ENCODE measurements at regions not wholly inside any gene's neighbourhood (a gene's known extent, or its start where the extent isn't known, plus 50 kb on each side); places are given as distances from the start of the nearest gene placed in this dataset.

DNA sequence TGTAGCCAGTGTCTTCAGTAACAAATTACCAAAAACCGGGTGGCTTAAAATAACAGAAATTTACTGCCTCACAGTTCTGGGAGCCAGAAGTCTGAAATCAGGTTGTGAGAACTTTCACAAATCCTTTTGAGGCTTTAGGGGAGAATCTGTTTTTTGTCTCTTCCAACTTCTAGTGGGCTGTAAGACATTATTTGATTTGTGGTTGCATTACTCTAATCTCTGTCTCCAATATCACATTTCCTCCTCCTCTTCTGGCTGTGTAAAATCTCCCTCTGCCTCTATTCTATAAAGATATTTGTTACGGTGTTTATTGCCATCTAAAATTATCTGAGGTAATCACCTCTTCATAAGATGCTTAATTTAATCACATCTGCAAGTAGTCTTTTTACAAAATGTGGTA lies 1039.6 kb upstream of the LRRN3 start:
- DNase-seq (ENCODE audit: low read depth) = no peak

DNA sequence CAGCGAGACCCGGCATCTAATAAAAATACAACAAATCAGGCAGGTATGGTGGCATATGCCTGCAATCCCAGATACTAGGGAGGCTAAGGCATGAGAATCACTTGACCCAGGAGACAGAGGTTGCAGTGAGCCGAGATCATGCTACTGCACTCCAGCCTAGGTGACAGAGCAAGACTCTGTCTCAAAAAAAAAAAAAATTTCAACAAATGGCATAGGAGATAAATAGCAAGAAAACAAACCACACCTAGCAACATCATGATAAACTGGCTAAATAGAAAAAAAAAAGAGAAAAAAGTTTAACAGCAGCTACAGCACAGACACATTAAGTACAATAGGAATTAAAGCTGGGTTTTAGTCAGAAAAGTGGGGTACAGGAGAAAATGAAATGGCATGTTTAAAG lies 1034.6 kb upstream of the LRRN3 start:
- no peak for DNase-seq (ENCODE audit: low read depth)

DNA sequence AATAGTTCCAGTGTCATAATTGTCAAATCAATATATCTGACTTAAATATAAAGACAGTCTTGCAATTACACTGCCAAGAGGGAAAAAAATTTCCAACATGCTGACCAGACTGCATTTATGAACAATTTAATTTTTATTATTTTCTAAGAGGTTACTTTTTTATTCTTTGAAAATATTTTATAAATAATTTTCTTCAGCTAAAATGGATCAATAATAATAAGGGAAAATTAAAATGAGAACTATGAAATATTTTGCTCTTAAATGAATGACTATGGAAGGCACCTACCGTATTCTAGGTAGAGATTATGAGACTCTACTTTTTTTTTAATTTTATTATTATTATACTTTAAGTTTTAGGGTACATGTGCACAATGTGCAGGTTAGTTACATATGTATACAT lies 1032.5 kb upstream of the LRRN3 start:
- DNase-seq (ENCODE audit: low read depth) = no peak

DNA sequence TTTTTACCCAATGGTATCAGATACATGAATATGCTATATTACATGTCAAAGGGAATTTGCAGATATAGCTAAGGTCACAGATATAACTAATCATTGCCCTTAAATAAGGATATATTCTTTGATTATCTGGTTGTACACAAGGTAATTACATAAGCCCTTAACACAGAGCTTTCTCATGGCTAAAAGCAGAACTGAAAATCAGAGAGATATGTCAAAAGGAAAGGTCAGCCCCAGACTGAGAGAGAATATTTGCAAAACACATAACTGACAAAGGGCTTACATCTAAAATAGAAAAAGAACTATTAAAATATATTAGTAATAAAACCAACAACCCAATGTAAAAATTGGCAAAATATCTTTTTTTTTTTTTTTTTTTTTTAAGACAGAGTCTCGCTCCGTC lies 1029.5 kb upstream of the LRRN3 start:
- DNase-seq (ENCODE audit: low read depth) = no peak

DNA sequence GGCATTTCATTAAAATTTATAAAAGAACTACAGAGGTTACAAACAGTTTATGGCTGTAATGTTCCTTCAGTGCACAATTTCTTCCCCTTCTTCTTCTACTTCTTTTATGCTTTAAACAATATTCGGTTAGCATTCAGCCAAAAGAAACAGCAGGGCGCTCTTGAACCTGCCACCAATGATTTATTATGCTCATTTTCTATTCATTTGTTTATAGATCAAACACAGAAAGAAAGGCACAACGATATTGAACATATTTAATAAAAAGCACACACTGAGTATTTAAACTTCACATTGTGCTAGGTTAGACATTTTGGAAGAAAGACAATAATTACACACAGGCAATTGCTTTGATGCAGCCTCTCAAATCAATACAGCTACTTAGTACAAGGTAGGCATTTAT lies 1025.8 kb upstream of the LRRN3 start:
- no peak for DNase-seq (ENCODE audit: low read depth)

DNA sequence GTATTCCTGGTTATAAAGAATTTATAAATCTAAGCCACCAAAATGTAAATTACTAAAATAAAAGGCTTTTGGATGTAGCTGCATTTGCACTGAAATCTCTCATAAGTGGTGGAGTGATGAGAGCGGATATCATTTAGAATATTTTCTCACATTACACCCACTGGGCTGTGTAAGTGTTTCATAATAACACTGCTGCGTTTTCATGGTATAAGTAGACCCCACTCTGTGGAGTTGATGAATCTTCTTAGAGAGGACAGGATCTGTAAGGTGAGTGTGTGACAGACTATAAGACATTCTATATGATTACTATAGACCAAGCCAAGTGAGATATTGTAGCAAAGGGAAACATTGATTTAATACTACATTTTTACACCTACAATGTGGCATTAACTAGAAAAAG lies 1024.1 kb upstream of the LRRN3 start:
- no peak for DNase-seq (ENCODE audit: low read depth)

DNA sequence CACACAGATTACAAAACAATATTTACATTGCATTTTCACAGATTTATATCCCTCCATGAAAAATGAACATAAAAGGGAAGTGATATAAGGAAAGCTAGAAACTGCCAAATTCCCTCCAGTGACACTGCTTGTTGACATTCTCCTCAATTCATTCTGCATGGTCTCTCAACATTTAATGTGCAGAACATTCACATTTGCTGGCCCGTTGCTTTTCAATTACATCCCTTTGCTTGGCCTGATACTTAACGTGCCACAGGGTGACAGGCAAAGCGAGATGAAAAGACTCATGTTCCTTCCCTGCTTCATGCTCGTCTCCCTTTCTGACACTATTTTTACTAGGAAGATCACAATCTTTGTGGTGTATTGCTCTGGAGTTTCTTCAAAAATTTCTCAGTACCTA lies 1019.7 kb upstream of the LRRN3 start:
- DNase-seq (ENCODE audit: low read depth) = no peak

DNA sequence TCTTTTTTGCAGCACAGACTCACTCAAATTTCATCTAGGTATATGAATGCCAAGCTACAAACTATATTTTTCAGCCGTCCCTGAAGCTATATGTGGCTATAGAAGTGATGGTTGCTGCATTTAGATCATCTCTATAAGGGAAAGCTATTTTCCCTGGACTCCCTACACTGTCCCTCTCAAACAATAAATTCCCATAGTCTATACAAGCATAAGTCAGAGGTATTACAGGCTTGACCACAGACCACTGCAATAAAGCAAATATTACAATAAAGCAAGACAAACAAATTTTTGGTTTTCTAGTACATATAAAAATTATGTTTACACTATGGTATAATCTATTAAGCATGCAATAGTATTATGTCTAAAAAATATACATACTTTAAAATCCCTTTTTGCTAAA lies 1015.5 kb upstream of the LRRN3 start:
- no peak for DNase-seq (ENCODE audit: low read depth)

DNA sequence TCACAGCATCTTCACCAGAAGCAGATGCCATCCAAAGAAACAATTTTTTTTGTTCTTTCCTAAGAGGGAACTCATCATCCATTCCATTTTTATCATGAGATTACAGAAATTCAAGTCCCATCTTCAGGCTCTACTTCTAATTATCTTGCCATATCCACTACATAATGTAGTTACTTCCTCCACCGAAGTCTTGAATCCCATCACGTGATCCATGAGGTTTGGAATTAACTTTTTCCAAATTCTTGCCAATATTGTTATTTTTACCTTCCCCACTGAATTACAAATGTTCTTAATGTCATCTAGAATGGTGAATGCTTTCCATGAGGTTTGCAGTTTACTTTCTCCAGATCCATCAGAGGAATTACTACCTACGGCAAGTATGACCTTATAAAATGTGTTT lies 1014.7 kb upstream of the LRRN3 start:
- no peak for DNase-seq (ENCODE audit: low read depth)

DNA sequence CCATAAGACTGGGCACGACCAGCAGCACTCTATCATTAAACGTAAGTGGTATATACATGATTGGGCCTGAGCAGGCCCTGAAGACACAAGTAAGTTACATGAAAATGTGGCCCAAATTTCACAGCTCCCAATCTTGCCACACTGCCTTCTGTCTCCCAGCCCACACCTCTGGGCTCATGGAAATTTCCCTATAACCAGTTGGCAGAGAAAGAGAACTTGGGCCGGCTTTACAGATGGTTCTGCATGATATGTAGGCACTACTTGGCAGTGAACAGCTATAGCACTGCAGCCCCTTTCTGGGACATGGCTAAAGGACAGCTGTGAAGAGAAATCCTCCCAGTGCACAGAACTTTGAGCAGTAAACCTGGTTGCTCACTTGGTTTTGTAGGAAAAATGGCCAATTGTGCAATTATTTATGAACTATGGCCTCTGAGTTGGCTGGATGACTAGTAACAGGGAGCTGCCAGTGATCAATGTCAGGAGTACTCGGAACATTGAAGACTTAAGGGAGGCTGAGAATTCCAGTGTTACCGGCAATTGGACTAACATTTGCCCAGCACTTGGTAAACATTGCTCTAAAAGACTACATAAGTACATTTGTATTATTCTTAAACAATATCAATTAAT lies 1006.6 kb upstream of the LRRN3 start:
- DNase-seq (ENCODE audit: low read depth) = no peak

DNA sequence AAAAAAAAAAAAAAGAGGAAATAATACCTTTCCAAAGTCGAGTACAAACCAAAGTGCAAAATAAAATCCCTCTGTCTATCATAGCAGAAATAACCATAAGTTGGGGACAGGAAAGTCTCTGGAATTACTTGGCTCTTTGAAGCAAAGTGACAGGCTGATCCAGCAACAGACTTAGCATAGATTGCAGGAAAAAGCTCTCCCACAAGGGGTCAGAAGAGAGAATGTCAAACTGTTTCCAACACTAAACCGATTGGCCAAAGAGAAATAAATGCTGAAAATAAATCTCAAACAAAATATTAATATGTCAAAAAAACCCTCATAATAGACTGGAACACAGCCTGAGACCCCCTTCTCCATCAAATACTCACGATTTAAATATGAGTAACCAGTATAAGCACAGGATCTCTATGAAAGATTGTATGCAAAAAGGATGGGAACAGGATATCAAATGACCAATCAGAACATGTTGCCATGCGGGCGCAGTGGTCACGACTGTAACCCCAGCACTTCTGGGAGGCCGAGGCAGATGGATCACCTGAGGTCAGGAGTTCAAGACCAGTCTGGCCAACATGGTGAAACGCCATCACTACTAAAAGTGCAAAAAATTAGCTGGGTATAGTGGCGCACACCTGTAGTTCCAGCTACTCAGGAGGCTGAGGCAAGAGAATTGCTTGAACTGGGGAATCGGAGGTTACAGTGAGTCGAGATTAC lies 1000.7 kb upstream of the LRRN3 start:
- DNase-seq (ENCODE audit: low read depth) = no peak

DNA sequence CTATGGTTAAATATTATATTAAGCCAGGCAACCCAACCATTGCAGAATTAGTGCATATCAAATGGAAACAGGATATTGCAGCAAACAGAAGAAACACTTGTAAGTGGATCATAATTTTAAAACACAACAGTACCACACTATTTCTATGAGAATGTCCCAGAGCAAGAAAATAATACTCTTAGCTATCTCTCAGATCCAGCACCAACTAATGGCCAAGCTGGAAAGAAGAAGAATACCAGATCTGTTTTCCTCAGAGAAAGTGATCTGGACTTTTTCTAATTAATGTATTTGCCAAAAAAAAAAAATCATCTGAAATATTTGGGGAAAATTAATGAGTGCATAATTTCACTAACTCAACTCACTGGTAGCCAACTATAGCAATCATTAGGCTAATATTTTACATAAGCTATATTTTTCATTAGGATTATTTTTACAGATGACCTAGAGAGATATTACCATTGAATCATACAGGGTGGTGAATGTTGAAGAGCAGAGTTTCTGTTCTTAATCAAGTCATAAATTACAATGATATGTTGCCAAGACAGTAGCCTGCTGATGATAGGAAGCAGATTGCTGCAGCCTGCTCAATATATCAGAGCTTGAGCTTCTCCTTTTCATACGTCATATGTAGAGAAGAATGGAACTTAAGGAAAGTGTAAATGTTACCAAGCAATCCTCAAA lies 995.4 kb upstream of the LRRN3 start:
- DNase-seq (ENCODE audit: low read depth) = no peak

DNA sequence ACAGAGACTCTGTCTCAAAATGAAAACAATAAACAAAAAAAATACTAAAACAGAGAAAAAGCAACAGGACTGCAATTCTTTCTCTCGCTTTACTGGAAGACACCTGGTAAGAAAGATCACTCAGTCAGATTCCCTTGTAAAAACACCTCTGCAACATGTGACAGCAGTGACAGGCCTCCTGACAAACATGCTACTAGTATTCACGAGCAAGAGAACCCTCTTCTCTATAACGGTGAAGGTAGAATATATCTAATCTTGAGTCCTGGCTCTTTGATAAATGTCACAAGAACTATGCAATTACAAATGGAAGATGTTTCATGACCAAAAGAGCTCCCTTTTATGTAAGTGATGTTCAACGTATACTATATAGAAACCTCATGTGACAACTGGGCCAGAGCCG lies 986.7 kb upstream of the LRRN3 start:
- no peak for DNase-seq (ENCODE audit: low read depth)

DNA sequence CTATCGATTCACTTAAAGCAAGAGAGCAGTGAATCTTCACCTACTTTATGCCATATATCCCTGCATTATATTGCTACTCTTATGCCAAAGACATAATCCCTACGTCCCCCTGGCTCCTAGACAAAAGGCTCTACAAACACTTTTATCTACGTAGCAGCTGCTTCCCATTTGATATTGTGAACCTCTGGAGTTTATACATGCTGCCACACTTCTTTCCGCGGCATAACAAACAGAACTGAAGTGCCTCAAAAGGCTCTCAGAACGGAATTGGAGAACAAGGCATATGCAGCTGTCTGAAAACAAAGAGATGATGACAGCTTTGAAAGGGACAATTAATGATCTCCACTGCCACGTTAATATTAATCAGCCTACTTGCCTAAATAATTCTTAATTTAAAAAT lies 985.6 kb upstream of the LRRN3 start:
- DNase-seq (ENCODE audit: low read depth) = no peak

DNA sequence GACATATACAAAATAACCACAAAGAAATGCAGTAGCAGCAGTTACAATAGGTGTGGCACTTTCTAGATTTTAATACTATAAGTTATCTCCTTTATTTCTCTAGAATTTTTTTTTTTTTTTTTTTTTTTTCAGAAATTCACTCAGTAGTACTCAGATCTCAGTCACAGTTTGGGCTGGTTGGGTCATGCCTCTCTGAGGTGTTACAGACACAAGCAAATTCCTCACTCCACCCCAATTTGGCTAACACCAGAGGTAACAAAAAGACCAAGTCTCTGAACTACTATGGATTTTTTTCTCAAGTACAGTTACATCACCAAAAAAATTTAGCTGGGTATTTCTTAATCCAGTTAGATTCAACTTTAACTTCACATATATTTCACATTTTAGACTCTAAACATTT lies 985.1 kb upstream of the LRRN3 start:
- DNase-seq (ENCODE audit: low read depth) = no peak

DNA sequence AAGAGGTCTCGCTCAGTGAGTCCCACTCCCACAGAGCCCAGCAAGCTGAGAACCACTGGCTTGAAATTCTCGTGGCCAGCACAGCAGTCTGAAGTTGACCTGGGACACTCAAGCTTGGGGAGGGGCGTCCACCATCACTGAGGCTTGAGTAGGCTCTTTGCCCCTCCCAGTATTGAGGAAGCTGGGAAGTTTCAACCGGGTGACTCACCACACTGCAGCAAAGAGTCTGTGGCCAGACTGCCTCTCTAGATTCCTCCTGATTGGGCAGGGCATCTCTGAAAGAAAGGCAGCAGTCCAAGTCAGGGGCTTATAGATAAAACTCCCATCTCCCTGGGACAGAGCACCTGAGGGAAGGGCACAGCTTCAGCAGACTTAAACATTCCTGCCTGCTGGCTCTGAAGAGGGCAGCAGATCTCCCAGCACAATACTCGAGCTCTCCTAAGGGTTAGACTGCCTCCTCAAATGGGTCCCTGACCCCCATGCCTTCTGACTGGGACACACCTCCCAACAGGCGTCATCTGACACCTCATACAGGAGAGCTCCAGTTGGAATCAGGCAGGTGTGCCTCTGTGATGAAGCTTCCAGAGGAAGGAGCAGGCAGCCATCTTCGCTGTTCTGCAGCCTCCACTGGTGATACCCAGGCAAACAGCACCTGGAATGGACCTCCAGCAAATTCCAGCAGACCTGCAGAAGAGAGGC lies 970.9 kb upstream of the LRRN3 start:
- DNase-seq (ENCODE audit: low read depth) = no peak

DNA sequence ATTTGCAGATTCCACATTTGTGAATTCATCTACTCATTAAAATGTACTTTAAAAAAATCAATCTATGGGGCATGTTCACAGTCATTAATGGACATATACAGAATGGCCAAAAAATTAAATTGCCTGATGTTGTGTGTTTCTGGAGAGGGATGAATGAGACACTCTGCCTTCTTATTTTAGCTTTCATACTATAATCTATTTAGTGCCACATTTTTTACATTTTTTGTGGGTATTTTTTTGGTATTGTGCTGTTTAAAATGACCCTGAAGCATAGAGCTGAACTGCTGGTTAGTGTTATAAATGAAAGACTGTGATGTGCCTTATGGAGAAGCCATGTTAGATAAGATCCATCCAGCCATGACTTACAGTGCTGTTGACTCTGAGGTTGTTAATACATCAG lies 961.8 kb upstream of the LRRN3 start:
- no peak for DNase-seq (ENCODE audit: low read depth)

DNA sequence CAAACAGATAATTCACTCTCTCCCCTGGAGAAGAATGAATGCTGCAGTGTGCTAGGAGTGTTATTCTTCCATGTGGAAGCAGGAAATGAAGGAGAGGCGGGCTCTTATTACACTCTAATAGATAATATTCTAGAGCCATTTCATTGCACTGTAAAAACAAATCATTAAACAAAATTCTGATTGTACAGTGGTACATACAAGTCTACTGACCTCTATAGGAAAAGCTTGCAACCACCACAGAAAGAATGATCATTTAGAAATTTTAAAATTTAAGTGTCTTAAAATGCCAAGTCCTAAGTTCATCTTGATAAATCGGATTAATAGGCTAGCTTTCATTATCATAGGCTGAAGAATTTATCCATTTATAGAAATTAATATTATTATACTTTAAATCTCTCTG lies 960.3 kb upstream of the LRRN3 start:
- DNase-seq (ENCODE audit: low read depth) = no peak

DNA sequence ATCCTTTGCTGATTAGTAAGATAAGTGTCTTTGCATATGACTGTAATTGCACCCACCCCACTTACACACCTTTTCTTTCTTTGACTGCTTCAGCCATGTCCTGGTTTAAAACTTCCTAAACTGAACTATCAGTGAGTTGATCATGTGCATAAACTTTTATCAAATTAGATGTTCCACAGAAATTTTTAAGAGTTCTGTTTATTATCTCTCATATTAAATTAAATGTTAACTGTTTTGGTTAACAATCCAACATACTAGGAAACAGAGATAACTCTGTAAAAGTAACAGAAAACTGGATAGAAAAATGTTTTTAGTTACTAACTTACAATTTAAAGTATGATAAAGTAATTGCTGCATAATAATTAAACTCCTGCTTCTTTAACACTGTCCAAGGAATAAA lies 959.6 kb upstream of the LRRN3 start:
- no peak for DNase-seq (ENCODE audit: low read depth)

DNA sequence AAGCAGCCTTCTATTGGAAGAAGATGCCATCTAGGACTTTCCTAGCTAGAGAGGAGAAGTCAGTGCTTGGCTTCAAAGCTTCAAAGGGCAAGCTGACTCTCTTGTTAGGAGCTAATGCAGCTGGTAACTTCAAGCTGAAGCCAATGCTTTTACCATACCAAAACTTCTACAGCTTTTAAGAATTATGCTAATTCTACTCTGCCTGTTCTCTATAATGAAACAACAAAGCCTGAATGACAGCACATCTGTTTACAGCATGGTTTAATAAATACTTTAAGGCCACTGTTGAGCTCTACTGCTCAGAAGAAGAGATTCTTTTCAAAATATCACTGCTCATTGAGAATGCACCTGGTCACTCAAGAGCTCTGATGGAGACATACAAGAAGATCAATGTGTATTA lies 951.9 kb upstream of the LRRN3 start:
- DNase-seq (ENCODE audit: low read depth) = no peak

DNA sequence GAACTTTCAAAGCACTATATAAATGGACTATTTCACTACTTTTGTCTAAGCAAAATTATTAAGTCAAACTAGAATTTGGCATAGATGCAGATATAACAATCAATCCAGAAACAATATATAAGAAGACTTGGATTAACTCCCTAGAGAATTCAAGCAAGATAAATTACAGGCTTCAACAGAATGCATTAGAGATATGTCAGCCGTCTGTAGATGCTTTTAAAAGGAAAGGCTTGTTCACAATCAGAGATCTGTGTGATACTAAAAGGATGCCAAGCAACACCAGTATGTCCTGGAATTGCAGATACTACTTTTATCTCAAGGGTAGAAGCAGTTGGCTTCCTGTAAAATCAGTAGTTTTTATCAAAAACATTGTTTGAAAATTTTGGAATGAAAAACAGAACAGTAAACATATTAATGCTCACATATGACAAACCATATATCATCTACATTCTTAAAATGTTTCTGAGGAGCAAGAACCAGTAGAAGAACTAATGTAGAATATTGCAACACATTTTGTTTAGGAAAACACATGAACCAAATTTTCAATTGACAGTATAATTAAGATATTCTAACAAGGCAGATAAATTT lies 947.9 kb upstream of the LRRN3 start:
- no peak for DNase-seq (ENCODE audit: low read depth)

DNA sequence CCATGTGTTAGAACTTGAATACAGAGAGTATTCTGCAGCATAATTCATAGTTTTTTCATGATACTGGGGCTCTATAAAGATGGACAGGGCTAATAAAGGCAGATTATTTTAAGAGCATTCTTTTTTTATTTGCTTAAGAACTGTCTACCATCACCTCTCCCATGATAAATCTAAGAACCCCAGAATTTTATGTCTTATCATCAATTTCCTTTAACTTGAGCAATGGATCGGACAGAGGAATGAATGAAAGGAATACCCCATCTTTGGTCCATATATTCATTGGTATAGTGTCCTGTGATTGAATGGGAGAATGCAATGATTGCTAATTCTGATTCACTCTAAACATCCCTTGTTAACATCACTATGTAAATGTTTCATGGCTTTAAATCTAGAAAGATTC lies 946.3 kb upstream of the LRRN3 start:
- DNase-seq (ENCODE audit: low read depth) = no peak

DNA sequence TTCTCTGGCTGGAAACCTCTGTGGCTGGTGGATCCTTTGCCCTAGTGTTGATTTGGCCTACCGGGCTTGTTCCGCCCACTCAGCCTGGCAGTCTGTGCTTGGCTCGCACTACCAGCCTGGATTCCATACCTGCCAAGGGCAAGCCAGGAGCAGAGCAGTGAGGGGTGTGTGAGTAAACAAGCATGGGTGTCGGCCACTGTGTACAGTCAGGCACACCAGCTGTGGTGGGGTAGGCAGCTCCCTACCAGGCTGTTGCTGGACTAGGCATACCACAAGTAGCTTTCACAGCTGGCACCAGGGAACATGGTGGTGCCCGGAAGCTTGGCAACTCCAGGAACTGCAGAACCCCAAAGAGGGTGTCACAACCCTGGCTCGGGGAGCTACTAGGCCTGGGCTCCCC lies 942.9 kb upstream of the LRRN3 start:
- DNase-seq (ENCODE audit: low read depth) = no peak

All from GM04503 (cell line).